ENCODE measurements at regions not wholly inside any gene's neighbourhood (a gene's known extent, or its start where the extent isn't known, plus 50 kb on each side); places are given as distances from the start of the nearest gene placed in this dataset.

- H3K9me3 ChIP-seq (replicated peaks; ENCODE audit: control insufficient read depth, insufficient read depth, low read length) = no peaks in the 10 kb centered on the region
- SMC1A ChIA-PET (ENCODE audit: uncharacterized antibody, unreplicated experiment) = interaction anchor here (1.0 kb wide), 1 partner anchor 14 kb away, joined by 3 read pairs; no protein-coding TSS in a partner anchor
- no peaks in the 10 kb centered on the region for H3K79me2 ChIP-seq (ENCODE audit: control insufficient read depth, insufficient read depth, low read length)
- H3K27me3 ChIP-seq (replicated peaks in 1 of 2; ENCODE audit: control insufficient read depth in 2 of 2, insufficient read depth in 2 of 2, low read length in 1 of 2) = no peaks in the 10 kb centered on the region
- RAD21 ChIA-PET (ENCODE audit: unreplicated experiment) = interaction anchor here (1.2 kb wide), 1 partner anchor 54 kb away, joined by 3 read pairs; no protein-coding TSS in a partner anchor
- POLR2A ChIA-PET = no interaction called here
- TF ChIP-seq, protein P1, sequence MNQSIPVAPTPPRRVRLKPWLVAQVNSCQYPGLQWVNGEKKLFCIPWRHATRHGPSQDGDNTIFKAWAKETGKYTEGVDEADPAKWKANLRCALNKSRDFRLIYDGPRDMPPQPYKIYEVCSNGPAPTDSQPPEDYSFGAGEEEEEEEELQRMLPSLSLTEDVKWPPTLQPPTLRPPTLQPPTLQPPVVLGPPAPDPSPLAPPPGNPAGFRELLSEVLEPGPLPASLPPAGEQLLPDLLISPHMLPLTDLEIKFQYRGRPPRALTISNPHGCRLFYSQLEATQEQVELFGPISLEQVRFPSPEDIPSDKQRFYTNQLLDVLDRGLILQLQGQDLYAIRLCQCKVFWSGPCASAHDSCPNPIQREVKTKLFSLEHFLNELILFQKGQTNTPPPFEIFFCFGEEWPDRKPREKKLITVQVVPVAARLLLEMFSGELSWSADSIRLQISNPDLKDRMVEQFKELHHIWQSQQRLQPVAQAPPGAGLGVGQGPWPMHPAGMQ (IDR thresholded peaks at IDR 0.05; ENCODE audit: borderline replicate concordance) = no peak
- TF ChIP-seq TCF3 (IDR thresholded peaks at IDR 0.05; ENCODE audit: borderline replicate concordance, insufficient read depth, low read depth, low read length) (no peak), YY1 (IDR thresholded peaks at IDR 0.05; ENCODE audit: low read depth, low read length) (no peak), ZNF622 (IDR thresholded peaks at IDR 0.05) (no peak), SMARCA5 (IDR thresholded peaks at IDR 0.05) (no peak), SUZ12 (IDR thresholded peaks at IDR 0.05; ENCODE audit: unreplicated experiment) (no peak), ASH2L (IDR thresholded peaks at IDR 0.05; ENCODE audit: borderline replicate concordance, low read depth) (no peak), KDM1A (IDR thresholded peaks at IDR 0.05; ENCODE audit: borderline replicate concordance) (no peak), E2F8 (IDR thresholded peaks at IDR 0.05; ENCODE audit: low read depth, partially characterized antibody) (no peak), STAT3 (IDR thresholded peaks at IDR 0.05; ENCODE audit: low read depth, low read length) (no peak), ZZZ3 (IDR thresholded peaks at IDR 0.05; ENCODE audit: control insufficient read depth, insufficient read length, low read depth) (no peak), HDGF (IDR thresholded peaks at IDR 0.05) (no peak), ZBTB33 (IDR thresholded peaks at IDR 0.05) (no peak)
- no peak overlapping the region for H2AFZ ChIP-seq (ENCODE audit: control insufficient read depth, low read depth, low read length)
- CTCF ChIA-PET = no interaction called here
- no peak overlapping the region for H3K9ac ChIP-seq (ENCODE audit: control insufficient read depth, insufficient read depth, low read length)
- no peak overlapping the region for H3K4me2 ChIP-seq (ENCODE audit: control insufficient read depth, insufficient read depth)
- intact Hi-C loops (cut with micrococcal nuclease; ENCODE audit: unreplicated experiment) = no loop called here
- in situ Hi-C loops (cut with MboI) = no loop called here
- no peak for ATAC-seq
- FAIRE-seq = no peak
- WGBS (ENCODE audit: insufficient coverage, insufficient replicate concordance, low lambda C conversion rate, missing lambda C conversion rate) = 66% methylated on average over 2 of the region's 2 CpGs
- H3K4me3 ChIP-seq = no peak overlapping the region
- no peak for DNase-seq (ENCODE audit: low read depth, low spot score)
- no peaks in the 10 kb centered on the region for H3K4me1 ChIP-seq (ENCODE audit: control insufficient read depth, insufficient read depth, low read length)
- no peak overlapping the region for H3K27ac ChIP-seq (ENCODE audit: control insufficient read depth, insufficient read depth)
- no TSS peak for BruUV-seq (replicated peaks)
- no peaks in the 10 kb centered on the region for H4K20me1 ChIP-seq (ENCODE audit: control insufficient read depth, insufficient read depth)
- no peaks in the 10 kb centered on the region for H3K36me3 ChIP-seq (ENCODE audit: control insufficient read depth in 2 of 2, insufficient read depth in 2 of 2, low read length in 1 of 2)
These were observed 377.0 kb downstream of the PTPRC start for GRCh38 chr1:199015799-199016198.
